DOHH2 (cell line): ENCODE measurements at regions not wholly inside any gene's neighbourhood (a gene's known extent, or its start where the extent isn't known, plus 50 kb on each side); places are given as distances from the start of the nearest gene placed in this dataset.

ENCODE experiments used
- EZH2phosphoT487 ChIP-seq: fragments of 200-600 bp; sonication (generic); IDR thresholded peaks from 2 replicates; pipeline ENCODE4 v1.6.1; 2017; ENCODE audit warnings: borderline replicate concordance, mild to moderate bottlenecking, antibody characterized with exemption, low read length, moderate library complexity, mixed read lengths
- TF ChIP-seq, protein P1 (sequence below): fragments of 200-600 bp; sonication (generic); IDR thresholded peaks from one replicate; pipeline ENCODE4 v1.5.1; 2014; ENCODE audit warnings: antibody characterized with exemption, mild to moderate bottlenecking, low read depth, low read length; ENCODE audit not compliant: poor library complexity, severe bottlenecking

DNA sequence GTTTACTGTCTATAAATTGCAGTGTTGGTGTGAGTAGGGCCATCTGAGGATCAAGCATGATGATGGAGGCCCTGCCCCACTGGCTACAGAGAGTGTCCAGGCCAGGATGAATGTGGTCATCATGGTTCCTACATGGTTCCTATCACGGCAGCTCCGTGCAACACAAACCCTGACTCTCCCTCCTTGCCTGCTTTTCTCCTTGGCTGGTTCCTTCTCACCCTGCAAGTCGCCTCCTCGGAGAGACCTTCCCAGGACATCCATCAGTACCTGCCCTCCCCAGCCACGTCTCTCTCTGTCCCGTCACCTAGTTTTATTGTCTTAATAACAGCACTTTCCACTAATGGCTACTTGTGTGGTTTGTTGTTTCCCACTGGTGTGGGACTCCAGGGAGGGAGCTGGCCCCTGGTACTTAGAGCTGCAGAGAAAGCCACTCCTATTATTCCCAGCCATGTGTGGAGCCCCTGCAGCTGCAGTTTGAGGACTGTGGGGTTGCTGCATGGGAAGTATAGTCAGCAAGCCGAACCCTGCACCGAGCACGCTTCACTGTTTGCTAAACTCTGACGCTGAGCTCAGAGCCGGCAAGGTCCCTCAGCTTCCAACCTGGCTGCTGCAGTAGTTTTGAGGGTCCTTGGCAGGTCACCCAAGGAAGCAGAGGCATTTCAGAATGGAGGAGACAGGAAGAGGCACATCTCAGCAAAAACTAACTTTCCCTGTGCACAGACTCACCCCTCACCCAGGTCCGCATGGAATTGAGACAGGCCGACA, 146.4 kb upstream of the VSTM2B start:
- TF ChIP-seq, protein P1, sequence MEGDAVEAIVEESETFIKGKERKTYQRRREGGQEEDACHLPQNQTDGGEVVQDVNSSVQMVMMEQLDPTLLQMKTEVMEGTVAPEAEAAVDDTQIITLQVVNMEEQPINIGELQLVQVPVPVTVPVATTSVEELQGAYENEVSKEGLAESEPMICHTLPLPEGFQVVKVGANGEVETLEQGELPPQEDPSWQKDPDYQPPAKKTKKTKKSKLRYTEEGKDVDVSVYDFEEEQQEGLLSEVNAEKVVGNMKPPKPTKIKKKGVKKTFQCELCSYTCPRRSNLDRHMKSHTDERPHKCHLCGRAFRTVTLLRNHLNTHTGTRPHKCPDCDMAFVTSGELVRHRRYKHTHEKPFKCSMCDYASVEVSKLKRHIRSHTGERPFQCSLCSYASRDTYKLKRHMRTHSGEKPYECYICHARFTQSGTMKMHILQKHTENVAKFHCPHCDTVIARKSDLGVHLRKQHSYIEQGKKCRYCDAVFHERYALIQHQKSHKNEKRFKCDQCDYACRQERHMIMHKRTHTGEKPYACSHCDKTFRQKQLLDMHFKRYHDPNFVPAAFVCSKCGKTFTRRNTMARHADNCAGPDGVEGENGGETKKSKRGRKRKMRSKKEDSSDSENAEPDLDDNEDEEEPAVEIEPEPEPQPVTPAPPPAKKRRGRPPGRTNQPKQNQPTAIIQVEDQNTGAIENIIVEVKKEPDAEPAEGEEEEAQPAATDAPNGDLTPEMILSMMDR: no peak
- TF ChIP-seq EZH2phosphoT487: no peak
